ENCODE measurements at regions not wholly inside any gene's neighbourhood (a gene's known extent, or its start where the extent isn't known, plus 50 kb on each side); places are given as distances from the start of the nearest gene placed in this dataset.

DNA sequence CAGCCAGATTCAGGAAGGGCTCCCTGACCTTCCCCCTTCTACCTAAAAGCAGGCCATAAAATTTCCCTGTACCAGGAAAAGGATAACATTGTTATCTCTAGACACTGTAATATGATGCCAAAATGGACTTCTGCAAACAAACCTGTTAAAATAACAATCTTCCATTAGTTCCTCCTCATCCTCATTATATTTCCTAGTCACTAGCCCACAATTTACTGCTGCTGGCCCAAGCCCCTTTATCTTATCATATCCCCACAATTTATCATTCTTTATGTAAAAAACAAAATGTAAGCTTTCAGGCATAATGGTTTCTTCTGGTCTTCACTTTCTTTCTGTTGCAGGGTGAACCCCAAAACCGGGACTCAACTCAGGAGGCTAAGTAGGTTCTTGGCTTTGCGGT lies 1132.1 kb upstream of the CNTN5 start:
- TF ChIP-seq, protein P1, sequence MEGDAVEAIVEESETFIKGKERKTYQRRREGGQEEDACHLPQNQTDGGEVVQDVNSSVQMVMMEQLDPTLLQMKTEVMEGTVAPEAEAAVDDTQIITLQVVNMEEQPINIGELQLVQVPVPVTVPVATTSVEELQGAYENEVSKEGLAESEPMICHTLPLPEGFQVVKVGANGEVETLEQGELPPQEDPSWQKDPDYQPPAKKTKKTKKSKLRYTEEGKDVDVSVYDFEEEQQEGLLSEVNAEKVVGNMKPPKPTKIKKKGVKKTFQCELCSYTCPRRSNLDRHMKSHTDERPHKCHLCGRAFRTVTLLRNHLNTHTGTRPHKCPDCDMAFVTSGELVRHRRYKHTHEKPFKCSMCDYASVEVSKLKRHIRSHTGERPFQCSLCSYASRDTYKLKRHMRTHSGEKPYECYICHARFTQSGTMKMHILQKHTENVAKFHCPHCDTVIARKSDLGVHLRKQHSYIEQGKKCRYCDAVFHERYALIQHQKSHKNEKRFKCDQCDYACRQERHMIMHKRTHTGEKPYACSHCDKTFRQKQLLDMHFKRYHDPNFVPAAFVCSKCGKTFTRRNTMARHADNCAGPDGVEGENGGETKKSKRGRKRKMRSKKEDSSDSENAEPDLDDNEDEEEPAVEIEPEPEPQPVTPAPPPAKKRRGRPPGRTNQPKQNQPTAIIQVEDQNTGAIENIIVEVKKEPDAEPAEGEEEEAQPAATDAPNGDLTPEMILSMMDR (IDR thresholded peaks at IDR 0.05 in 4 of 5, conservative IDR thresholded peaks at IDR 0.05 in 1 of 5): no peak
- TF ChIP-seq POLR2A (IDR thresholded peaks at IDR 0.05): no peak

All from gastrocnemius medialis (tissue), 4 donors.